CD4-positive, alpha-beta T cell (primary cell): ENCODE measurements at regions not wholly inside any gene's neighbourhood (a gene's known extent, or its start where the extent isn't known, plus 50 kb on each side); places are given as distances from the start of the nearest gene placed in this dataset.

ENCODE experiments used
- ATAC-seq: fragments of 200-7000 bp; cut with Tn5 transposase; one replicate; pipeline ENCODE4 v1.10.0; 2022; ENCODE audit warnings: mild to moderate bottlenecking; ENCODE audit not compliant: poor library complexity
- CTCF ChIA-PET: fragments of 350-600 bp; sonication (Branson Sonifier 250); formaldehyde crosslinking; loops from one replicate; lab custom pipeline; 2021; ENCODE audit warnings: antibody characterized with exemption, inconsistent platforms; lab: Charles Lee
- POLR2A ChIA-PET: fragments of 350-600 bp; sonication (Branson Sonifier 250); formaldehyde crosslinking; loops from one replicate; lab custom pipeline; 2021; ENCODE audit warnings: antibody characterized with exemption, inconsistent platforms; lab: Charles Lee
- DNase-seq, 14 experiments: peaks; one replicate each; pipeline ENCODE4 v3.0.0-alpha.2; 2013 to 2020; ENCODE audit warnings: mixed read lengths in 2 of 14
- H3K27ac ChIP-seq, 2 donors: one replicate each; pipeline versions ENCODE4 v1.5.1 to v1.7.0; 2013; ENCODE audit warnings: low read length in 2 of 2, low read depth in 1 of 2, mild to moderate bottlenecking in 1 of 2
- H3K27me3 ChIP-seq, 2 experiments: 1 replicate in 1 of 2; 2 replicates in 1 of 2; pipeline versions ENCODE4 v1.6.1 to v1.7.0; 2013; ENCODE audit warnings: low read length in 2 of 2, control low read depth in 1 of 2, mild to moderate bottlenecking in 1 of 2, moderate library complexity in 1 of 2; ENCODE audit not compliant: insufficient read depth in 2 of 2, control insufficient read depth in 1 of 2
- H3K36me3 ChIP-seq: one replicate; pipeline ENCODE4 v1.6.1; 2013; ENCODE audit warnings: low read length, control low read depth; ENCODE audit not compliant: insufficient read depth
- H3K4me1 ChIP-seq: one replicate; pipeline ENCODE4 v1.6.1; 2013; ENCODE audit warnings: low read length, control low read depth; ENCODE audit not compliant: insufficient read depth
- H3K4me3 ChIP-seq: one replicate; pipeline ENCODE4 v1.5.1; 2013; ENCODE audit warnings: mild to moderate bottlenecking, low read length, moderate library complexity
- H3K9me3 ChIP-seq, 2 experiments: 1 replicate in 1 of 2; 2 replicates in 1 of 2; pipeline versions ENCODE4 v1.6.1 to v1.7.0; 2013; ENCODE audit warnings: low read length in 2 of 2, mild to moderate bottlenecking in 2 of 2, control low read depth in 1 of 2, moderate library complexity in 1 of 2; ENCODE audit not compliant: control insufficient read depth in 1 of 2, insufficient read depth in 1 of 2
- H3K27ac Mint-ChIP-seq: one replicate; pipeline ENCODE4 v1.8.0; 2020; ENCODE audit warnings: mixed read lengths
- H3K27me3 Mint-ChIP-seq: one replicate; pipeline ENCODE4 v1.8.0; 2021; ENCODE audit warnings: mixed read lengths
- H3K36me3 Mint-ChIP-seq: one replicate; pipeline ENCODE4 v1.8.0; 2021; ENCODE audit warnings: low read depth, mixed read lengths
- H3K4me1 Mint-ChIP-seq: one replicate; pipeline ENCODE4 v1.8.0; 2021; ENCODE audit warnings: low read depth, mixed read lengths
- H3K4me3 Mint-ChIP-seq: one replicate; pipeline ENCODE4 v1.8.0; 2020; ENCODE audit warnings: mild to moderate bottlenecking, mixed read lengths
- H3K9me3 Mint-ChIP-seq: one replicate; pipeline ENCODE4 v1.8.0; 2020; ENCODE audit warnings: mixed read lengths
- intact Hi-C, 2 experiments: fragments of 100-400 bp; cut with DNase I in 1 of 2; cut with micrococcal nuclease in 1 of 2; formaldehyde crosslinking; loops; one replicate each; pipeline versions ENCODE4 v1.15.1 to v1.9.0; 2023 to 2025; cut with DNase I, micrococcal nuclease
- TF ChIP-seq, protein P1 (sequence below): fragments of 200-600 bp; IDR thresholded peaks from one replicate; pipeline ENCODE4 v1.8.0; 2022; ENCODE audit warnings: antibody characterized with exemption, mild to moderate bottlenecking

- H3K4me3 Mint-ChIP-seq: no peak overlapping the region
- ChIA-PET POLR2A (no interaction called here), CTCF (no interaction called here)
- ATAC-seq (no peak), DNase-seq (no peak)
- H3K9me3 ChIP-seq: no peaks in the 10 kb centered on the region
- H3K4me1 Mint-ChIP-seq: no peaks in the 10 kb centered on the region
- H3K4me3 ChIP-seq: no peak overlapping the region
- TF ChIP-seq, protein P1, sequence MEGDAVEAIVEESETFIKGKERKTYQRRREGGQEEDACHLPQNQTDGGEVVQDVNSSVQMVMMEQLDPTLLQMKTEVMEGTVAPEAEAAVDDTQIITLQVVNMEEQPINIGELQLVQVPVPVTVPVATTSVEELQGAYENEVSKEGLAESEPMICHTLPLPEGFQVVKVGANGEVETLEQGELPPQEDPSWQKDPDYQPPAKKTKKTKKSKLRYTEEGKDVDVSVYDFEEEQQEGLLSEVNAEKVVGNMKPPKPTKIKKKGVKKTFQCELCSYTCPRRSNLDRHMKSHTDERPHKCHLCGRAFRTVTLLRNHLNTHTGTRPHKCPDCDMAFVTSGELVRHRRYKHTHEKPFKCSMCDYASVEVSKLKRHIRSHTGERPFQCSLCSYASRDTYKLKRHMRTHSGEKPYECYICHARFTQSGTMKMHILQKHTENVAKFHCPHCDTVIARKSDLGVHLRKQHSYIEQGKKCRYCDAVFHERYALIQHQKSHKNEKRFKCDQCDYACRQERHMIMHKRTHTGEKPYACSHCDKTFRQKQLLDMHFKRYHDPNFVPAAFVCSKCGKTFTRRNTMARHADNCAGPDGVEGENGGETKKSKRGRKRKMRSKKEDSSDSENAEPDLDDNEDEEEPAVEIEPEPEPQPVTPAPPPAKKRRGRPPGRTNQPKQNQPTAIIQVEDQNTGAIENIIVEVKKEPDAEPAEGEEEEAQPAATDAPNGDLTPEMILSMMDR: no peak
- H3K27ac ChIP-seq: no peak overlapping the region
- no peak overlapping the region for H3K27ac Mint-ChIP-seq
- no peaks in the 10 kb centered on the region for H3K27me3 ChIP-seq
- no peaks in the 10 kb centered on the region for H3K36me3 ChIP-seq
- intact Hi-C loops: no loop called here
- H3K9me3 Mint-ChIP-seq: no peaks in the 10 kb centered on the region
- no peaks in the 10 kb centered on the region for H3K4me1 ChIP-seq
- H3K36me3 Mint-ChIP-seq: no peaks in the 10 kb centered on the region
- no peaks in the 10 kb centered on the region for H3K27me3 Mint-ChIP-seq
These were observed 394.7 kb upstream of the CPEB2 start for GRCh38 chr4:14607578-14607977.

GRCh38 chr4:14608630-14609029, 393.7 kb upstream of the CPEB2 start:
- no peak for ATAC-seq
- Mint-ChIP-seq H3K36me3 (no peaks in the 10 kb centered on the region), H3K9me3 (no peaks in the 10 kb centered on the region), H3K4me3 (no peak overlapping the region), H3K27me3 (peaks cover 3% of the 10 kb centered on the region), H3K27ac (no peak overlapping the region), H3K4me1 (no peaks in the 10 kb centered on the region)
- DNase-seq: no peak
- ChIA-PET POLR2A (no interaction called here), CTCF (interaction anchor here (1.3 kb wide), 1 partner anchor 9 kb away, joined by 3 read pairs; no protein-coding TSS in a partner anchor)
- intact Hi-C loops: no loop called here
- H3K36me3 ChIP-seq: no peaks in the 10 kb centered on the region
- H3K27ac ChIP-seq: no peak overlapping the region
- TF ChIP-seq, protein P1: no peak
- H3K9me3 ChIP-seq: no peaks in the 10 kb centered on the region
- no peak overlapping the region for H3K4me3 ChIP-seq
- no peaks in the 10 kb centered on the region for H3K27me3 ChIP-seq
- H3K4me1 ChIP-seq: no peaks in the 10 kb centered on the region

DNA sequence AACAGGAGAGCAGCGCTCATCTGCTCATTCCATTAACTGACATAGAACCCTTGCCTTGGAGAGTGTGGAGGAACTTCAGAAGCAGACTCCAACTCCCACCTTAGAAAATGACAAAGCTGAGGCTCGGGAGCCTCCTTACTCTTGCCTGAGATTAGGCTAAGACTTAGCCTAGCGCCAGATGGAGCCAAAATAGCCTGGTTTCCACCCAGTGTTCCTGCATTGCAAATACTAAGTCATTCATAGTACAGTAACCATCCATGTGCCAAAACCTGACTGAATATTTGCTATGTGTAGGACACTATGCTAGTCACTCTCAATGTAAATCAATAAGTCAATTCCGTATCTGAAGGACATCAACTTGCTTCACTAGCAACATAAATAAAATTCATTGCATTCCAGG, 387.4 kb upstream of the CPEB2 start:
- Mint-ChIP-seq H3K9me3 (no peaks in the 10 kb centered on the region), H3K36me3 (no peaks in the 10 kb centered on the region), H3K27me3 (peaks cover 13% of the 10 kb centered on the region), H3K4me3 (no peak overlapping the region), H3K4me1 (no peaks in the 10 kb centered on the region), H3K27ac (no peak overlapping the region)
- H3K27ac ChIP-seq: no peak overlapping the region
- no peaks in the 10 kb centered on the region for H3K27me3 ChIP-seq
- ChIA-PET POLR2A (no interaction called here), CTCF (no interaction called here)
- no peaks in the 10 kb centered on the region for H3K9me3 ChIP-seq
- no peak overlapping the region for H3K4me3 ChIP-seq
- intact Hi-C loops: no loop called here
- no peaks in the 10 kb centered on the region for H3K36me3 ChIP-seq
- DNase-seq: no peak
- ATAC-seq: no peak
- H3K4me1 ChIP-seq: no peaks in the 10 kb centered on the region
- TF ChIP-seq, protein P1: no peak
